GM21723 (cell line): ENCODE measurements at regions not wholly inside any gene's neighbourhood (a gene's known extent, or its start where the extent isn't known, plus 50 kb on each side); places are given as distances from the start of the nearest gene placed in this dataset.

ENCODE experiments used
- ATAC-seq: cut with Tn5 transposase; IDR thresholded peaks from one replicate; pipeline ENCODE4 v1.9.1; 2021; ENCODE audit warnings: mild to moderate bottlenecking, moderate library complexity; ENCODE audit not compliant: unreplicated experiment

DNA sequence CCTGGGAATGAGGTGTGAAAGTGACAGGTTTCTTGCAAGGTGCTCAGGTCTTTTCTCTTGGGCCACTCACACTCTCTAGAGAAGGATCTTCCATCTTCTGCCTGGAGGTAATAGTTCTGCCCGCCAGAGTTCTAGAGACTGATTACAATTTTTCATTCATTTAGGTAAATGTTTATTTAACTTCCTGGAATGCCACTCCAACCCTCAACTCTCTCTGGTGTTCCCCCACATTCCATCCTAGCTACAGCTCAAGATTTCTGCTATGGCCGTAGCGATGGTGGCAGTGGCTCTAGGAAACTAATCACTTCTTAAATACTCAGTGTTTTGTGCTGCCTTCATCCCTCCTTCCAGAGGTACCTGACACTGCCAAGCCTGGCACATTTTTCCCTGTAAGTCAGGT lies 174.6 kb downstream of the WDR11 start:
- no peak for ATAC-seq

DNA sequence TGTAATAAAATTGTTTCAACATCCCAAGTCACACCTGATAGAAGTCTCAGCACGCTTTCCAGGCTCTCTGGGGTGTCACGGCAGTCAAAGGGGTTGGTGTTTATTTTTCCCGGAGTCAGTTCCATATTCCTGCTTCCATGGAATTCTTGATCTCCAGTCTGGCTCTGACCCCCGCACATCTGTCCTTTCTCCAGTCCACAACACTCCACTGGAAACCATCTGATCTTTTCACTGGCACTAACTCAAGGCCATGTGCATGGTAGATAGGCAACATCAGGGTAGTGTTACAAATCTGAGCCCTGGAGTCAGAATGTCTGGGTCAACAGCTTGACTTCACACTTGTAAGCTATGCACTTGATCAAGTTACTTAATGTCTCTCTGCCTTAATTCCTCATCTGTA lies 176.2 kb downstream of the WDR11 start:
- ATAC-seq, result no peak

DNA sequence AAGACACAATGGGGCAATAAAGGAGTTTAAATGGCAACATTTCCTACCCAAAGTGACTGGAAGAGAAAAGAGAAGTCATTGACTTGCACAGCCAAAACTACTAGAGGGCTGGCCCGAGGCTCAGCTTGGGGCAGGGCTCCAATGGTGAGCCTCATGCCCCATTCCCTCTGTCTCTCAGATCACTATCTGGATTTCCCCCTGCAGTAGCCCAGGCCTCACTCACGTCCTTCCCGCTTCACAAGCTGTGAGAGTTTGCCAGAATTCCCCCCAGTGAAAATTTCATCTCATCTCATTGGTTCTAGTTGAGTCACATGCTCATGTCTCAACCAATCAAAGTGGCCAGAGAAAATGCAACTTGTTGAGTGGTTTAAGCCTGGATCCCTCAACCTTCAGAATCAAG lies 181.3 kb downstream of the WDR11 start:
- no peak for ATAC-seq

DNA sequence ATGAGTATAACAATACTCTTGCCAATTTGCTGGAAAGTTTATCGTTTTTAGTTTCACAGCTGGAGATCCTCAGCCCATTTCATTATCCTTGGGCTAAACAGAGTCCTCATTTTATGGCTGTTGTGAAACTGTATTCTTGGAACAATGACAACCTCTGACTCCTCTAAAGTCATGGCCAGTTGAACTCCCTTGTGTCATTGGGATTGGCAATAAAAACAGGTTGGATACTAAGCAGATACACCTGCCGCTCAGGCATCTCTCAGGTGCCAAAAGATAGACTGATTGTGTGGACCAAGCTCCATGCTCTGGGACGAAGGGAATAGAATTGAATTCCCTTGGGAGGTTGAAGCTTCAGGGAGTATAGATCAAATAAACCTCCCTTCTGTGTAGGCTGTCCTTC lies 182.2 kb downstream of the WDR11 start:
- no peak for ATAC-seq

DNA sequence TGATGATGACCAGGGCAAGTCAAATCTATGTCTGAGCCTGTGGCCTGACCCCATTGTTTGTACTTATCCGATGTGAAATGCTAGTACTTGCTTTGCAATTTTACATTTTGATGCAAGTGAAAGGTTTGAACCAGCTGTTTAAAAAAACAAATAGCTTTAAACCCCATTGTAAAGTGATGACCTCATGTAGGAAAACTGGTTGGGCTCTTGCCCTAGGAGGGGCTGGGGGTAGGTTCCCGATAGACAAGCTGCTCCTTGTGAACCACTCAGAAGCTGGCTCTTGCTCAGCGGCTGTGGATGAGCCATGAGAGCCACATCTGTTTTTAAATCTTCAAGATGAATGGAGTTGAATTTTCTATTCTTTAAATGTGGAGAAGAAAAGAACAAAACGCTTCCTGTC lies 185.3 kb downstream of the WDR11 start:
- no peak for ATAC-seq

DNA sequence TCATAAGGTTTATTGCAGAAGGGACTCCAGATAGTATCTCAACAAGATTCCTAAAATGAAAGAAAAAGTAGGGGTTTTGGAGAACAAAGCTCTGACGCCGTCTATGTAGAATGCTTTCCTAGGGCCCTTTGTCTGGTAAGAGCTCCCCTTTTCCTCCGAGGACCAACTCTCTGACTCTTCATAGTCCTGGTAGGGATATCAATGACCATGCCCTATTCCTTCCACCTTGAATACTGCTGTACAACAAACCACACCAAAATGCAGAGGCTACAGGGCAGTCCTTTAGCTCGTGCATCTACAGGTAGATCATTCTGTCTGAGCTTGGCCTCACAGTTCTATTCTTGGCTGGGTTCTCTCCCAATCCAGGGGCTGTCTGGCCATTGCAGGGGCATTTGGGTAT lies 190.3 kb downstream of the WDR11 start:
- no peak for ATAC-seq

DNA sequence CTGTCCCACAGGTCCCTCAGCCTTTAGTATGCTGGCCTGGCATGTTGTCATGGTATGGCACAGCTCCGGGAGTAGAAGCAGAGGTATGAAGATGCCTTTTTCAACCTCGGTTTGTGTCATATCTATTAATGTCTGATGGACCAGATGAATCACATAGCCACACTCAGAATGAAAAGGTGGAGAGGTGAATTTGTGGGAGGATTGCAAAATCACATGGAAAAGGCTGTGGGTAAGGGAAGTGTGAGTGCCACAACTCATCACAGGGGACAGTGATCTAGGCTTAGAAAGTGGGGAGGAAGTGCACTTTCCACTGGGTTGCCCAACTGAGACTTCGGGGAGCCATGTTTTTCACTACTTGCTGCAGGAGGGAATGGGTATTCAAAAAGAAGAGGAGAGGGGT lies 190.7 kb downstream of the WDR11 start:
- ATAC-seq, result no peak

DNA sequence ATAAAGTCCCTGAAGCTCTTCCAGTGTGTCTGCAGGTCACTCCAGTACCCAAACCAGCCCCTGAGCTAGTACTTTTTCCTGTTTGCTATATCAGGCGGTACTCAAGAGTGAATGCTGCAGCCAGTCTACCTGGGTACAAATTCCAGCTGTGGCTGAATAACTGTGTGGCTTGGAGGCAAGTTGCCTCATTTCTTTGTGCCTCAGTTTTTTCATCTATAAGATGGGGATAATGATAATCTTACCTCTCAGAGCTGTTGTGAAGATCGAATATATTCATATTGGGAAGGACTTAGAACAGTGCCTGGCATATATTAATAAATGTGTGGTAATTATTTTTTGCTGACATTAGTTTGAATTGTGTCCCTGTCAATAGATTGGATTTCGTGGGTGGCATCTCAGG lies 191.2 kb downstream of the WDR11 start:
- no peak for ATAC-seq

DNA sequence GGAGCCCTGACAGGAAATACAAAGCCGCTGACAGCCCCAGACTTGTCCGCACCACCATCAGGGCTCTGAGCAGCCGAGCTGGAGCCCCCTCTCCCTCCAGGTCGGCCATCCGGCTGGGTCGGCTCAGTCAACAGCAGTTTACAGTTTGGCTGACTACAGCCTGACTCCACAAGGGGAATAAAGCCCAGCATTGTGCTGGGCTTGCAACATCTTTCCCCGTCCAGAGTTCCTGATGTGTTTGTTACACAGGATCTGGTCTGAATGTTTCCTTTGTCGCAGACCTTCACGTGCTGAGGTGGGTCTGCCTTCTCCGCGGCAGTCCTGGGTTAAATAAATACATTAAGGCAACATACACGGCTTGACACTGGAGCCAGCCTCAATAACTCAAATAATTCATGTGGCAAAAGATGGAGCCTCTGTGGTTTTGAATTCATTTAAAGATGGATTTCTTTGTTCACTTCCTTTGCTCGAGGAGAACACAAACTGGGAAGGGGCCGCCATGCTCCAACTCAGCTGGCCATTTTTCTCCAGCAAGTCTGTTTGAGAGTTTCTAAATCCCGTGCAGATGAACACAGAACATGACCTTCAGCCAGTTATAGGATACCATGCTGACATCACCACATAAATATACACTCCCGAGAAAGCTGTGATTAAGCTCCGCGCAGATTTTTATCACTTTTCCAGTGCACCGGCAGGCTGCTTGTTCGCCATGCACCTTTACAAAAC lies 192.1 kb downstream of the WDR11 start:
- ATAC-seq, result no peak

DNA sequence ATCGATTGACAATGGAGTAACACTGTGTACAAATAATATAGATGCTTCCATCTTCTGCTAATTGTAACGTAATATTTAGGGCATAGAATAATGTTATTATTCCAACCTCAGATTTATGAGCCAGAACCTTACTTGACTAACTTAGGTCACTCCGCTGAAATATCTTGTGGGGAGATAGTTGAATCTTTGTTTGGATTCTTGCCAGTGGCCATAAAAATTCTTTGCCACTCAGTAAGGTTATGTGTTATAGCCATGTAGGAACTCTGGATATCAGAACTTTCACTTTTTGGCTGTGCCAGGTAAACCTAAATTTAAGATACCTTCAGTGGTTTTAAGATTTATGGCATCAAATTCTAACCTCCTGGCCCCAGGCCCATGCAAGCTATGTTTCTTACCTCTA lies 197.6 kb downstream of the WDR11 start:
- no peak for ATAC-seq

DNA sequence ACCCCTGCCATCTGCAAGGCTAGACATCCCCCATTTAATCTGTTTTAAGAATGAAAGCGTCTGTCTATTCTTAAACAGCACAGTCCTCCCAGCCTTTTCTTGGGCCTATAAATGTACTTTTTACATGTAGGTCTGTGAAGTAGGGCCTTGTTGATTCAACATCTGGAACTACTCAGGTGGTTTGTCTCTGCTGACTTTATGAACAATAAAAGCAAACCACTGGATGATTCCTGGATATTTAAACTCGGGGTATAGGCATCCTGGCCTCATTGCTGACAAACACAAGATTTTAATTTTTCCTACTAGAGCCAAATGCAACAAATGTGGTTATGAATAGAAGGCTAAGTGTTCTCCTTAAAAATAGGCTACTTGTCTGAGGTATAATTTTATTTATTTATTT lies 198.3 kb downstream of the WDR11 start:
- no peak for ATAC-seq

DNA sequence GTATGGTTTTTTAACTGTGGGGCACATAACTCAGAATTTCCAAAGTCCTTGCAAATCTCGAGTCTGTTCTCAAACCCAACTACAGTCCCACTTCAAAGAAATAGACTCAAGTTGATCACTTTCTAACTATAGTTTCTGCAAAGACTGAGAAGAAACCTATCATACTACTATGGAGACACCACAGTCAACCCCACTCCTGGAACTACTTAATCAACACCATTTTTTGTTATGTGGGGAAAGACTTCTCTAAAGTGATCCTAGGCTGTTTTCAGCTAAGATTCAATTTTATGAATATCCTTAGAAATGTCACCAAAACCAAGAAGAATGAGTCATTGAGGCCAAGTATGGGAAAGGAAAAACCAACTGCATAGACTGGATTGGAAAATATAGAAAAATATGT lies 198.8 kb downstream of the WDR11 start:
- no peak for ATAC-seq

DNA sequence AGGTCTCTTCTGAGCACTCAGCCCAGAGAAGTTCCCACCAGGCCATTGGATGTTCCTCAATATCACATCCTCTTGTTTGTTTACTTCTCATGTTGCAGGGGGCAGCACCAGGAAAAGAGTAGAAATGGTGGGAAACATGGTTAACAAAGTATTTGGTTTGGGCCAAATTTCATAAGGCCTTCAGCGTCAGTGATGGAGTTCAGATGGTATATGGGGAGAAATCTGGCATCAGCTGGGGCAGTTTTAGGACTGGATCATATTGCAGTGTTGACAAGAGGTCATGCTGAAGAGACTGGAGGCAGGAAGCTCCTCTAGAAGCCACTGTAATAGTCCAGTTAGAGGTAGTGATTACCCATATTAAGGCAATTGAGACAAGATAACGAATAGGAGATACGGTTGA lies 200.0 kb downstream of the WDR11 start:
- ATAC-seq, result no peak

DNA sequence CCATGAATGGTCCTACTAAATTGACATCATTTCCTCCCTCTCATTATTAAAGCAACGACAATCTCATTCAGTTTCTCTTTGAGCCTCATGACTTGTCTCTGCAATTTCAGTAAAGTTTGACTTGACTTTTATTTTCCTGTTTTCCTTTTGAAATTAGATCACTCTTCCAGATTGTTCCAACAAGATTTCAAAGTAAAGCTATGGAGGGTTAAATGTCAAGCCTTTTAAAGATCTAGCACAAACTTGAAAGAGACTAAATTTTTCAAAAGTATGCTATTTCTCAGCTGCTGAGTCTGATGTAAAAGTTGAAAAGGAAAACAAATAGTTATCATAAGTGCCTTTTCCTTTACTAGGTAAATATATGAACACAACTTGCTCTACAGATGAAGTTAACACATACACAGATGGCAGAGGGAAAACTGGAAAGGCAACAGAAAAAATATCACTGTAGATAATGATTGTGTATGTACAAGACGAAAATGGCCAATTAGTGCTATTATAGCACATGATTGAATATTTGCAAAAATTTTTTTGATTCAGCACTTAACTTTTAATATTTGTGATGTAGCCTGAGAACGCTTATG lies 200.6 kb downstream of the WDR11 start:
- ATAC-seq, result no peak

DNA sequence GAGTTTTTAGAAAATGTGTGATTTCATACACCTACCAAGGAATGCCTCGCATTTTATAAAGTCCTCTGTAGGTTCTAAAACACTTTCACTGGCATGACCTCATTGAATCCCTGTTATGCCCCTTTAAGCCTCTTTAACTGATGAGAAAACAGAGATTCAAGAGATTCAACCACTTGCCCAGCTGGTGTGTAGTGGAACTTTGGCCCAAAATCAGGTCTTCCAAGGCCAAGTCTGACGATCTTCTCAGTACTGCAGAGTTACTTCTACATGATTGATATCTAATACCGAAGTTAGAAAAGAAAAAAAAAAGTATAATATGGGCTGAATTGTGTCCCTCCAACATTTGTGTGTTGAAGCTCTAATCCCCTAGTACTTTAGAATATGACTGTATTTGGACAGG lies 202.0 kb downstream of the WDR11 start:
- no peak for ATAC-seq

DNA sequence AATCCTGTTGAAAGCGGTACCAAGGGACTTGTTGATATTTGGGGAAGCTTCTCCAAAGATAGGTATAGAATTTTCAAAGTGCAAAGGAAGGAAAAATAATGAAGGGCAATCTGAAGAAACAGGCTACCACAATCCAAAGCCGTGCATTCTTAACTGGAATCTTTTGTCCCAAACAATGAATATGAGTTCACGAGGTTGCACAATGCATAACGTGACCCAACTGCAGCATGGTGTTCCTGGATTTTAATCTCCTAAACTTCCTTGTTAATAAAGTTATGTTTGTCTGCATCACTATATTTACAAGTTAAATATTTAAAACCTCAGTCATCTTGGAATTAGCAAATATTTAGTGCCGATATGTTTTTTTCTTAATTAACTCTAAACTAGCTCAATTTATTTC lies 203.7 kb downstream of the WDR11 start:
- ATAC-seq, result no peak

DNA sequence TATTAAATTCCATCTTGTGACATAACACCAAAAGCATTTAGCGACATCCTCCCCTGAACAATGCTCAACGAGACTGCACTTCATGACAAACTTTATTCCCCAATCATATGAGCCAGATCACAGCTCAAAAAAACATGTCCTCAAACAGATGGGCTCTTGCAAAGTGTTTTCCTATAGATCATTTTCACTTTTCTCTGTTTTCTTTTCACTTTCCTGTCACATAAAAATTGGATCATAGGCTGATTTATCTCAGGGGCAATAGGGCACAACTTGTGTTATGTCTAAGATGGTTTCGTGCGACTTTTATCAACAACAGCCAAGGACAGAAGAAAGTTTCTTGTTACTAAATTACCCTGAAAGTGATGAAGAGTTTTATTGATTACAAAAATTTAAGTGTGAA lies 206.1 kb downstream of the WDR11 start:
- no peak for ATAC-seq

DNA sequence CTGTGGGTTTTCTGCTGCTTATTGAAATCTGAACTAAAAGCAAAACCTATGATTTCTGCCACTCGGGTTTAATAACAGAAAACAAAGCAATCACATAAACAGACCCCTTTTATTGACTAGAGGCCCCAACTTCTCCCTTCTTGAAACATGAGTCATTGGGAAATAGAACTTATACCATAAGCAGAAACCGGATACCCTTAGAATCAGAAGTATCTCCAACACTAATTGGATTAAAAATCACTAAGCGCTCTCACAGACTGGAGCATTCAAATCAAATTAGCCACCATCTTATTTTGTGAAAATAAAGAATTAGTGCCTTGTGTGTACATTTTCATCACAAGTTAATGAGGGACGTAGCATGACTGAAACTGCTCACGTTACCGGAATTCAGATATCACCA lies 206.9 kb downstream of the WDR11 start:
- no peak for ATAC-seq

DNA sequence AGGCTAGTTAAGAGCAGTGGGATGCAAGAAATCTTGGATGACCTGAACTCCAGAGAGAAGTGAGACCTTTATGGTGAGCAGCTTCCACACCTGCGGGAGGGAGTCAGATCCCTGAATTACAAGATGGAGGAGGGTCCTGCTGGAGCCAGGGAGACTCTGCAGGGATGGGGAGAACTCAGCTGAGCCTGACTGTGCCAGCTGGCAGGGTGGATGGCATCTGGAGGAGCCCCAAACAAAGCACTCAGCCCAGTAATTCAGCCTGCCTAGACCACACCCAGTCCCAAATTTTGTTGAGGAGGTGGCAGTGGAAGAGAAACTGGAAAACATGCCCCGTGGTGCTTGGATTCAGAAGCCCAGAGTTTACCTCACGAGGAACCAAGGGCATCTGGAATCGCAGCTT lies 208.2 kb downstream of the WDR11 start:
- no peak for ATAC-seq

DNA sequence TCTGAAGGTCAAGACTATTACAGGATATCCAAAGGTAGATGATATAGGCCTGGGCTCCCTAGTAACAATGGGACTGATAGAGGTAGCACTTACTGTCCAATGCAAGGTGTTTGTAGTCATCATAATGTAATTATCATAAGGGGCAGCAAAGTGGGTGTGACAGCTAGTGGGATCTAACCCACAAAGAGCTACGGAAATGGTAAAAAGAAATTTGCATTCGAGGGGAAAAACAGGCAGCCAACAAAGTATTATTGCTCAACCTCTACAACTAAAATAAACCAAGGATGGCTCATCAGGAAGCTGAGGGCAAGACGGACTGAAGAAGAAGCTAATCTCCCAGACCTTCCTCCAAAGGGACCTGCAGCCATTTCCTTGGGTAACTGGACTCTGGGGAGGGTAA lies 211.0 kb downstream of the WDR11 start:
- no peak for ATAC-seq

DNA sequence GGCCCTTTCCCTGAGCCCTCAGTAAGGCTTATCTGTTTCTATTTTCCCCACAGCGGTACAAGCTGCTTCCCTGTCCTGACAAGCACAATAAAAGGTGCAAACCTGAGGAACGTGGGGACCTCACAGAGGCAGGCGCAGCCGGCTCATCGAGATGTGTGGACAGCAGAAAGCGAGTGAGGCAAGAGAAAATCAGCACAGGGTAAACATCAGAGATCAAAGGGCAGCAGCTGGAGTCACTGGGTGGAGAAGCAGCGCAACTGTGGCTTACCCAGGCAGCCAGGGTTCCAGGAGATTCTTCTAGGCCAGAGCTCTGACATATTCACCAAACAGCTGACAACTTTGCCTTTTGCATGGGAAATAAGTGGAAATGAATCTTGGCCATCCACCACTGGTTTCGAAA lies 212.6 kb downstream of the WDR11 start:
- ATAC-seq, result no peak

DNA sequence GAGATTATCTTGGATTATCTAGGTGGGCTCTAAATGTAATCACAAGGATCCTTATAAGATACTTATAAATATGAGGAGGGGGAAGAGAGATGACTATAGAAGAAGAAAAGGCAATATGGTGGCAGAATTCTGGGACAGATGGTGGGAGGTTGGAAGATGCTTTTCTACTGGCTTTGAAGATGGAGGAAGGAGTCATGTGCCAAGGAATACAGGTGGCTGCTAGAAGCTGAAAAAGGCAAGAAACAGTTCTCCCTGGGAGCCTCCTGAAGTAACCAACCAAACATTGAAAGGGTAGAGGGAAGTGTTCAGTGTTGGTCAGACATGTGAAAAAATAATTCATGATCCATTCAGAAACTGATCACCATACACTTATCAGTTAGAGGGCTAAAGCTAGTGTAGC lies 213.3 kb downstream of the WDR11 start:
- ATAC-seq, result no peak

DNA sequence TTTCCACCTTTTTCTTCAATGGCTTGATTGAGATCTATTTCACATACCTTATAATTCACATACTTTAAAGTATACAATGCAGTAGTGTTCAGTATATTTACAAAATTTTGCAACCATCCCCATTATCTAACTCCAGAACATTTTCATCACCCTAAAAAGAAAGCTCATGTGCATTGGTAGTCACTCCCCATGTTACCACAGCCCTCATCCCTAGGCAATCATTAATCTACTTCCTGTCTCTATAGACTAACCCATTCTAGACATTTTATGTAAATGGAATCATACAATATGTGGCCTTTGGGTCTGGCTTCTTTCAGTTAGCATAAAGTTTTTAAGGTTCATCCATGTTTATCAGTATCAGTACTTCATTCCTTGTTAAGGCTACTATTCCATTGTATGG lies 214.2 kb downstream of the WDR11 start:
- ATAC-seq, result no peak
